ENCODE measurements at regions not wholly inside any gene's neighbourhood (a gene's known extent, or its start where the extent isn't known, plus 50 kb on each side); places are given as distances from the start of the nearest gene placed in this dataset.

- DNase-seq (ENCODE audit: low spot score): no peak
- in situ Hi-C loops (cut with HindIII; ENCODE audit: low sequenced_read_pairs): no loop called here
These were observed 212.8 kb downstream of the RFC3 start for GRCh38 chr13:34030782-34031181.

GRCh38 chr13:34031610-34032009 lies 213.7 kb downstream of the RFC3 start:
- in situ Hi-C loops (cut with HindIII; ENCODE audit: low sequenced_read_pairs): no loop called here
- no peak for DNase-seq (ENCODE audit: low spot score)

- no peak for DNase-seq (ENCODE audit: low spot score)
- in situ Hi-C loops (cut with HindIII; ENCODE audit: low sequenced_read_pairs): no loop called here
These were observed 216.5 kb downstream of the RFC3 start for GRCh38 chr13:34034411-34034810.

DNA sequence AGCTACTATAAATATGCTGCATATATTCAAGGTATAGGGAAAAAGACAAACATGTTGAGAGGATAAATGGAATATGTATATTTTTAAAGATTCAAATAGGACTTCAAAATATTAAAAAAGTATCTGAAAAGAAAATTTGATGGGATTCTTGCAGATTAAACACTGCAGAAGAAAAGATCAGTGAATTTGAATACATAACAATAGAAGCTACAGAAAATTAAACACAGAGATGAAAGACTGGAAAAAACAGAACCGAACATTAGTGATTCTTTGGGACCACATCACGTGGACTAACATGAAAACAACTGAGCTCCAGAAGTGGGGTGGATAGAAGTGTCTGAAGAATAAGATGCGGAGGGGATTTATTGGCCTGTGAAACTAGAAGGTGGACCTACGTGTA lies 217.2 kb downstream of the RFC3 start:
- in situ Hi-C loops (cut with HindIII; ENCODE audit: low sequenced_read_pairs): no loop called here
- DNase-seq (ENCODE audit: low spot score): no peak

DNA sequence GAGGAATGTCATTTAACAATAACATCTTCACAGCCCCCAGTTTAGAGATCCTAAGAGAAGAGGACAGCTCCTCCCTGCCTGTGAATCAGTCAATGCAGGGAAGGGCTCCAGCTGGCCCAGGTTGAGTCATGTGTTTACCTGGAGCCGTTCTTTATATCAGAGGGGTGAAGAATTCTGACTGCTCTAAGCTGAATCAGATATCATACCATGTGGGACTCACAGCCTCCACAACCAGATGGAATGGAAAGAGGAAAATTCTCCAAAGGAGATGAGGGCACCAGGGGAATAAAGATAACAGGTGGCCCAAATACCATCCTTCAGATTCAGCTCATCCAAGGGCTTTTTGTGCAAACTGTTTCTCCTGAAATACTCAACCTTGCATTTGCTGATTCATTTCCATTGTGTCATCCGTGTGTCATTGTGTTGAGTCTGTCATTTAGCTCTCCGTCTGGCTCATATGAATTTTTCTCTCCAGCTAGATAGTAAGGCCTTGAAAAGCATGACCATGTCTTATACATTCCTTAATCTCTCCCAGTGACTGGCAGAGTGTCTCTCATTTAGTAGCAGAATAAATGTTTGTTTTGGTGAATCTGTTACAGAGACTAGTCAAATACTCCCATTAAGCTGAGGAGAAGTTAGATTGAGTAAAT lies 217.9 kb downstream of the RFC3 start:
- DNase-seq (ENCODE audit: low spot score): no peak

DNA sequence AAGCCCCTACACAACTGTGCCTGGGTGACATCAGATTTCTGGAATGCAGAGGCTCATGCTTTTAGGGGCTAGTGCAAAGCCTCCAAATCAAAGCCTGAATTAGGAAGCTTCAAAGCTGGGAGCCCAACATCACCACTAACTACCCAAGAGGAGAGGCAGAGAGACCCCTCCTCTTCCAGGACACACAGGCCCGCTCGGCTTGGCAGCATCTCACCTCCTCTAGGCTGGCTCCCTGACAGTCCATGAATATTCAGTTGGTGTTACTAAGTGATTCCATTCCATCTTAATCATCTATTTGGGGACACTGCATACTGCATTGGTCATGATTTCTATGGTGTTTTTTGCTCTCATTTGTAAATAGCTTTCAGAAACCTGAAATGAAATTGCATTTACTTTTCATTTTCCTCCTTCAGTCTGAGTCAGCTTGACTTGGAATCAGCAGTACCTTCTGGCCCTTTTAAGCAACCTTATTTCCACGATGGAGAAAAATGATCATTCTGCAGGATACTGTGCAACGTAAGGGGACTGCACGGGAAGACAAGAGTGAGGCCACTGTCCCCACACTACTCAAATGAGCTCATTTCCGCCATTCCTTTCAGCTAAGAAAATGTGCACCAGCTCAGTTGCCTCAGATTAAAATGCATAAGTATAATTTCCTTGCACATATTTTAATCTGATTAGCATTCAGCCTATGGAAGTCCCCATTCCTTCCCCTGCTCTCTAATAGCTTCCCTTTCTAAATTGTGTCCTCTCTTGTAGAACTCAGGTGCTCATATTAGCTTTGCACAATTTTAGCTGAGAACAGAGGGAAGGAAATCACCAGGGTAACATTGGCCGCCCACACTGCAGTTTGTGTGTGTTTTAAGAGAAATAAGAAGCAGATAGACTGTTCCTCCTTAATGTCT lies 219.9 kb downstream of the RFC3 start:
- in situ Hi-C loops (cut with HindIII; ENCODE audit: low sequenced_read_pairs): no loop called here
- DNase-seq (ENCODE audit: low spot score): no peak

More for the DNA sequence above, 217.9 kb downstream of the RFC3 start:
- in situ Hi-C loops (cut with HindIII; ENCODE audit: low sequenced_read_pairs): no loop called here

DNA sequence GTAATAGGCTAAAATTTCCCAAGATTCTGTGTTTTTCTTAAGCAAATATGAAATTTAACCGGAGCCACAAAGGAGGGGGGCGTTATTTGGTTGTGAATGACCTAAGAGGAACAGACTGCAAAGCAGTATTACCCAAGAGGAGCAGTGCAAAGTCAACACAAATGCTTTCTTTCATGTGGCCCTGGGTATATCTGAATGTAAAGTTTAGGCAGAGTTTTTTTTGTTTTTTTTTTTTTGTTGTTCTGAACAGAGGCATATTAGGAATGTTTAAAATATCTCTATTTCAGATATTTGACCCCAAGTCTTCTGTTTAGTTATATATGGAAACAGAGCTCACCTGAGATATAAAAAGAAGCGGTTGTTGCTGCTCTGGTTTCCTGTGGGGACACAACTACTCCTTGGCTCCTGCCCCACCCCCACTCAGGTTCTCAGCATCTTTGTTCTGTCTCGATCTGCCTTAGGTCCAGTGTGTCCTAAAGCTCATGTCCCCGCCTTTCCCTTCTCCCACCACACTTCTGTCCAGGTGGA lies 220.7 kb downstream of the RFC3 start:
- in situ Hi-C loops (cut with HindIII; ENCODE audit: low sequenced_read_pairs): no loop called here
- DNase-seq (ENCODE audit: low spot score): no peak

DNA sequence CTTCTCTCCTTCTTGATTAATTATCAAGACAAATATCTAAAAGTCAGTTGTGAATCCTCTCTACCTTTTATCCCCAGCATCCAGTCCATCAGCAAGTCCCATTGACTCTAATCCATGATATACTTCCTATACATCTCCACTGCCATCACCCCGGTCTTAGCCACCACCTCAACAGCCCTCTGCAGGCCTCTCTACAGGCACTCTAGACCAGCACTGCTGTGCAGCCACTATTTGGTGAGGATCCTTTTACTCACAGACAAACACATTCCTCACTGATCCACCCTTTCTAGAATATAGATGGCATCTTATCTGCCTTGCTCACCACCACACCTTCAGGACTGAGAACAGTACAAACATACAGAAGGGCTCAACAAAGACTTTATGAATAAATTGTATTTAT lies 221.7 kb downstream of the RFC3 start:
- in situ Hi-C loops (cut with HindIII; ENCODE audit: low sequenced_read_pairs): no loop called here
- DNase-seq (ENCODE audit: low spot score): no peak

DNA sequence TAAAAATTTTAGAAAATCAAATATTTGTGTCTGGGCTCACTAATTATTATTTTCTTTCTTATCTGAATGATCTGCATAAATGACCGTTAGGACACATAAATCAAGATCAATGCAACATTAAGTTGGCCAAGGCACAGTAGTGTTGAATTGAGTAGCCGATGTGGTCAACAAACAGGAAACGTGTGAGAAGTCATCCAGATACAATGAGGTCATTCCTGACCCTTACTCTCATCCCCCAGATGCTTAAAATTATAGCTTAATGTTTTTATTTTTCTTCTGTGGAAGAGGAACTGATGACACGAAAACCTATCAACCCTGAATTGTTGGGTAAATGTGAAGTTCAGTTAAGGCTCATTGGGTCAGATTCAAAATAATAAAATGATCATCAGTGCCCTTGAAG lies 222.9 kb downstream of the RFC3 start:
- no peak for DNase-seq (ENCODE audit: low spot score)
- in situ Hi-C loops (cut with HindIII; ENCODE audit: low sequenced_read_pairs): no loop called here

- in situ Hi-C loops (cut with HindIII; ENCODE audit: low sequenced_read_pairs): no loop called here
- peak; percentile 86 for DNase-seq (ENCODE audit: low spot score)
These were observed 226.1 kb downstream of the RFC3 start for GRCh38 chr13:34044041-34044440.

GRCh38 chr13:34044660-34045080 lies 226.7 kb downstream of the RFC3 start:
- no peak for DNase-seq (ENCODE audit: low spot score)
- in situ Hi-C loops (cut with HindIII; ENCODE audit: low sequenced_read_pairs): no loop called here

GRCh38 chr13:34046457-34046856 lies 228.5 kb downstream of the RFC3 start:
- in situ Hi-C loops (cut with HindIII; ENCODE audit: low sequenced_read_pairs): no loop called here
- DNase-seq (ENCODE audit: low spot score): no peak

DNA sequence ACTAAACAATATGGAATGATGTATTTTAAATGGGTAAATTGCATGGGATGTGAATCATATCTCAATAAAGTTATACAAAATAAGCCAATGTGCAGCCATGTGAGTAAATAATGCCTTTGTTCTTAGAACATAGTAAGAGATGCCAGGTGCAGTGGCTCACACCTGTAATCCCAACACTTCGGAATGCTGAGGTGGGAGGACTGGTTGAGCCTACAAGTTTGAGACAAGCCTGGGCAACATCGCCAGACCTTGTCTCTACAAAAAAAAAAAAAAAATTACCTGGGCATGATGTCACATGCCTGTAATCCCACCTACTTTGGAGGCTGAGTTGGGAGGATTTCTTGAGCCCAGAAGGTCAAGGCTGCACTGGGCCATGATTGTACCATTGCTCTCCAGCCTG lies 230.7 kb downstream of the RFC3 start:
- DNase-seq (ENCODE audit: low spot score): no peak
- in situ Hi-C loops (cut with HindIII; ENCODE audit: low sequenced_read_pairs): no loop called here

GRCh38 chr13:34056733-34057258 lies 238.8 kb downstream of the RFC3 start:
- no peak for DNase-seq (ENCODE audit: low spot score)
- in situ Hi-C loops (cut with HindIII; ENCODE audit: low sequenced_read_pairs): no loop called here

DNA sequence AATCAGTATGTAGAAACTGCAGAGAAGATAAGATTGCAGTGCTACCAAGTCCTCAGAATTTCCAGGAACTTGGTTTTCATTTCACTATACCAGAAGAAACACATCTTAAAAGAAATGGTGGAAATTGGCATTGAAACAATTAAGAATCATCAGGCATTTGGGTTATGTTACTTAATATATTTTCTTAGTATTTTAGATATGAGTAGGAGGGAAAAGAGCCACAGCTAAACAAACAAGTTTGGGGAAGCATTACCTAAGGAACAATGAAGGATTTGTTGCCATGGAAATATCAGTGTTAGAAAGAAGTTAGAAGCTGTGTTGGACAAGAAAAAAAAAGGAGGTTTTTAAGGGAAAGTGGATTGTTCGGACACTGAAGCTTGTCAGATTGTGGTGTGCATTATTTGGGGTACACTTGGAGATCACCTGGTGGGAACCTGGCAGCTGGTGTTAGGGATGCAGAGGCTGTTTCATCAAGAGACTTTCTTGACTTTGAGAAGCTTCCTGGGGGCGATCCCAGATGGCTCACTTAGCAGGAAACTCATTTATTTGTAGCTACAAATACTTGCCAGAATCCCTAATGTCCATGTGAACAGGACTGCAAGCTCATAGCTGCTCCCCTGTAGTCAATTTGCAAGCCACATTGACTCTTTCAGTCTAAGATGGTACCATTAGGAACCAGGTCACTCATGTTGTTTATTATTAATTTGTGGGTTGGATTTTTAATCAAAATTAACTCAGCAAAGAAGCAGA lies 246.7 kb downstream of the RFC3 start:
- in situ Hi-C loops (cut with HindIII; ENCODE audit: low sequenced_read_pairs): no loop called here
- peak; percentile 88 for DNase-seq (ENCODE audit: low spot score)

- no peak for DNase-seq (ENCODE audit: low spot score)
- in situ Hi-C loops (cut with HindIII; ENCODE audit: low sequenced_read_pairs): no loop called here
These were observed 248.0 kb downstream of the RFC3 start for GRCh38 chr13:34065928-34066327.

- in situ Hi-C loops (cut with HindIII; ENCODE audit: low sequenced_read_pairs): no loop called here
- no peak for DNase-seq (ENCODE audit: low spot score)
These were observed 248.4 kb downstream of the RFC3 start for GRCh38 chr13:34066344-34066743.

DNA sequence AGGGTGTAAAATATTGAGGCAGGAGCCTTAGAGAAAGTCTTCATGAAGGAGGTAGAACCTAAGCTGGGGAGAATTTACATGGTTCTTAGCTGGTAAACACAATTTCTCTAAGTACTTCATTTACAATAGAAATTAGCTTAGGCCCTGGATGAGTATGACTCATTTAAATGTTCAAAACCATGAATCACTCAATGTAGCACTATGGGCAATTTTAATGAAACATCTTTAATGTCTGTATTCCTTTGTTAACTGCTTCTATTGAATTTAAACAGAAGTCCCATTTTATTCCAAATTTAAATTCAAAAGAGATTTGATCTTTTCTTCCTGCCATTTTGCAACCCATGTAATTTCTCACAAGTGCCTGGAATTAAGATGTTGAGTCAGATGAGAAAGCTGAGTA lies 252.1 kb downstream of the RFC3 start:
- in situ Hi-C loops (cut with HindIII; ENCODE audit: low sequenced_read_pairs): no loop called here
- no peak for DNase-seq (ENCODE audit: low spot score)

- in situ Hi-C loops (cut with HindIII; ENCODE audit: low sequenced_read_pairs): no loop called here
- no peak for DNase-seq (ENCODE audit: low spot score)
These were observed 252.8 kb downstream of the RFC3 start for GRCh38 chr13:34070544-34071303.
